Naive thymus-derived CD4-positive, alpha-beta T cell (primary cell): ENCODE measurements at regions not wholly inside any gene's neighbourhood (a gene's known extent, or its start where the extent isn't known, plus 50 kb on each side); places are given as distances from the start of the nearest gene placed in this dataset.

Experiments
- ATAC-seq: fragments of 150-1000 bp; cut with Tn5 transposase; 2 replicates; pipeline ENCODE4 v1.10.0; 2021; ENCODE audit warnings: mild to moderate bottlenecking, moderate library complexity
- CTCF ChIA-PET: fragments of 350-600 bp; sonication (Branson Sonifier 250); formaldehyde crosslinking; loops from one replicate; lab custom pipeline; 2021; ENCODE audit warnings: antibody characterized with exemption; lab: Charles Lee
- POLR2A ChIA-PET: fragments of 350-600 bp; sonication (Branson Sonifier 250); formaldehyde crosslinking; loops from one replicate; lab custom pipeline; 2021; ENCODE audit warnings: antibody characterized with exemption, inconsistent platforms; lab: Charles Lee
- DNase-seq, 9 donors: peaks; one replicate each; pipeline versions ENCODE4 v3.0.0 to v3.0.0-alpha.2; 2020 to 2022; ENCODE audit warnings: mixed read lengths in 1 of 9
- H3K27ac ChIP-seq: one replicate; pipeline ENCODE4 v1.7.0; 2013; ENCODE audit warnings: mild to moderate bottlenecking, low read depth, low read length, moderate library complexity
- H3K27me3 ChIP-seq, 2 donors: one replicate each; pipeline ENCODE4 v1.7.0; 2013; ENCODE audit warnings: low read length in 2 of 2, mild to moderate bottlenecking in 2 of 2, moderate library complexity in 2 of 2; ENCODE audit not compliant: control insufficient read depth in 2 of 2, insufficient read depth in 2 of 2
- H3K36me3 ChIP-seq, 3 experiments: 1 replicate in 2 of 3; 2 replicates in 1 of 3; pipeline ENCODE4 v1.7.0; 2013; ENCODE audit warnings: low read length in 3 of 3, mild to moderate bottlenecking in 3 of 3, moderate library complexity in 1 of 3; ENCODE audit not compliant: insufficient read depth in 3 of 3, control insufficient read depth in 2 of 3
- H3K4me1 ChIP-seq, 2 donors: one replicate each; pipeline ENCODE4 v1.7.0; 2013; ENCODE audit warnings: low read length in 2 of 2, mild to moderate bottlenecking in 2 of 2, moderate library complexity in 1 of 2; ENCODE audit not compliant: control insufficient read depth in 2 of 2, insufficient read depth in 2 of 2
- H3K4me3 ChIP-seq: 2 replicates; pipeline ENCODE4 v1.7.0; 2013; ENCODE audit warnings: mild to moderate bottlenecking, low read length
- H3K9me3 ChIP-seq, 3 experiments: 1 replicate in 2 of 3; 2 replicates in 1 of 3; pipeline ENCODE4 v1.7.0; 2013; ENCODE audit warnings: low read length in 3 of 3; ENCODE audit not compliant: control insufficient read depth in 2 of 3
- H3K27ac Mint-ChIP-seq, 9 donors: one replicate each; pipeline ENCODE4 v1.8.0; 2020 to 2022; ENCODE audit warnings: mixed read lengths in 9 of 9, mild to moderate bottlenecking in 8 of 9, moderate library complexity in 5 of 9, inconsistent platforms in 2 of 9
- H3K27me3 Mint-ChIP-seq, 5 donors: one replicate each; pipeline ENCODE4 v1.8.0; 2021 to 2022; ENCODE audit warnings: mixed read lengths in 5 of 5, mild to moderate bottlenecking in 1 of 5
- H3K36me3 Mint-ChIP-seq, 5 donors: one replicate each; pipeline ENCODE4 v1.8.0; 2020 to 2022; ENCODE audit warnings: mixed read lengths in 5 of 5, mild to moderate bottlenecking in 3 of 5, inconsistent platforms in 1 of 5
- H3K4me1 Mint-ChIP-seq, 7 donors: one replicate each; pipeline ENCODE4 v1.8.0; 2020 to 2022; ENCODE audit warnings: mixed read lengths in 7 of 7, mild to moderate bottlenecking in 3 of 7, inconsistent platforms in 1 of 7
- H3K4me3 Mint-ChIP-seq, 10 donors: one replicate each; pipeline ENCODE4 v1.8.0; 2020 to 2022; ENCODE audit warnings: mild to moderate bottlenecking in 10 of 10, mixed read lengths in 10 of 10, moderate library complexity in 6 of 10, inconsistent platforms in 2 of 10
- H3K9me3 Mint-ChIP-seq, 11 donors: one replicate each; pipeline ENCODE4 v1.8.0; 2020 to 2022; ENCODE audit warnings: mixed read lengths in 11 of 11, mild to moderate bottlenecking in 4 of 11, inconsistent platforms in 1 of 11, moderate library complexity in 1 of 11
- intact Hi-C, 2 donors: fragments of 100-400 bp; cut with micrococcal nuclease; formaldehyde crosslinking; loops; one replicate each; pipeline ENCODE4 v1.15.1; 2023

DNA sequence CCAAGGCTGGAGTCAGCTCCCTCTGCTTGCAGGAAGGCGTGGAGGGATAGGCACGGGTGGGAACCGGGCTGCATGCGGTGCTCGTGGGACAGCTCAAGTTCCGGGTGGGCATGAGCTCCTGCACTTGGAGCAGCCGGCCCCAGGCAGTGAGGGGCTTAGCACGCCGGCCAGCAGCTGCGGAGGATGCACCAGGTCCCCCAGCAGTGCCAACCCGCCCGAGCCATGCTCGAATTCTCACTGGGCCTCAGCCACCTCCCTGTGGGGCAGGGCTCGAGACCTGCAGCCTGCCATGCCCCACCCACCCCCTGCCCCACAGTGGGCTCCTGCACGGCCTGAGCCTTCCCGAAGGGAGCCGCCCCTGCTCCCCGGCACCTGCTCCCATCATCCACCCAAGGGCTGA, 1501.8 kb downstream of the AACS start:
- peaks cover 0 to 4% (median 0%) of the 10 kb centered on the region in 7 donors for H3K4me1 Mint-ChIP-seq
- Histone ChIP-seq H3K36me3 (no peaks in the 10 kb centered on the region), H3K4me1 (no peaks in the 10 kb centered on the region), H3K4me3 (no peak overlapping the region), H3K27ac (no peak overlapping the region), H3K27me3 (no peaks in the 10 kb centered on the region), H3K9me3 (no peaks in the 10 kb centered on the region)
- intact Hi-C loops, result no loop called here
- H3K9me3 Mint-ChIP-seq, result peaks cover 0 to 17% (median 3%) of the 10 kb centered on the region in 11 donors
- DNase-seq (no peak), ATAC-seq (no peak)
- H3K27me3 Mint-ChIP-seq, result no peaks in the 10 kb centered on the region
- no peak overlapping the region for H3K4me3 Mint-ChIP-seq
- H3K27ac Mint-ChIP-seq, result no peak overlapping the region
- ChIA-PET CTCF (interaction anchor here (0.6 kb wide), 1 partner anchor 22 kb away, joined by 5 read pairs; no protein-coding TSS in a partner anchor), POLR2A (no interaction called here)
- H3K36me3 Mint-ChIP-seq, result peaks cover 0 to 2% (median 0%) of the 10 kb centered on the region in 5 donors

DNA sequence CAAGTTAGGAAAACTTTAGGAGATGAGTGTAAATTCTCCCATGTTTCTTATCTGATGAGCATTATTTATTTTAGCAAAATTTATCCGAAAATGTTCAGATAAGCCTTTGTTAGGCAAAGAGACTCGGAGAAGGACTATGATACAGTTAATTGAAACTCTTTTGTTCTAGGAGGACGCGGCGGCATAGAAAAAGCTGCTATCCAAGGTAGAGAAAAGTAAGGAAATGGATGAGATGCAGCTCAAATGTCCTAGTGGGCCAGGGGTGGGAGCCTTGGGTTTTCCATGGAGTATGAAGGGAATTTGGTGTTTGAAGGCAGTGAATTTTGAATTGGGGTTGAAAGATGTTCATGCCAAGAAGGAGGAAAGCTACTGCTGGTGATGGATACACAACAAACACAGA, 1504.5 kb downstream of the AACS start:
- Histone ChIP-seq H3K27ac (no peak overlapping the region), H3K4me3 (no peak overlapping the region), H3K9me3 (no peaks in the 10 kb centered on the region), H3K36me3 (no peaks in the 10 kb centered on the region), H3K4me1 (no peaks in the 10 kb centered on the region), H3K27me3 (no peaks in the 10 kb centered on the region)
- no peaks in the 10 kb centered on the region for H3K27me3 Mint-ChIP-seq
- H3K27ac Mint-ChIP-seq, result no peak overlapping the region
- DNase-seq, result no peak
- H3K4me1 Mint-ChIP-seq, result peaks cover 0 to 11% (median 0%) of the 10 kb centered on the region in 7 donors
- no peak for ATAC-seq
- POLR2A ChIA-PET, result no interaction called here
- intact Hi-C loops, result no loop called here
- H3K36me3 Mint-ChIP-seq, result peaks cover 0 to 2% (median 0%) of the 10 kb centered on the region in 5 donors
- H3K9me3 Mint-ChIP-seq, result peaks cover 0 to 11% (median 3%) of the 10 kb centered on the region in 11 donors
- no peak overlapping the region for H3K4me3 Mint-ChIP-seq
- CTCF ChIA-PET, result no interaction called here

DNA sequence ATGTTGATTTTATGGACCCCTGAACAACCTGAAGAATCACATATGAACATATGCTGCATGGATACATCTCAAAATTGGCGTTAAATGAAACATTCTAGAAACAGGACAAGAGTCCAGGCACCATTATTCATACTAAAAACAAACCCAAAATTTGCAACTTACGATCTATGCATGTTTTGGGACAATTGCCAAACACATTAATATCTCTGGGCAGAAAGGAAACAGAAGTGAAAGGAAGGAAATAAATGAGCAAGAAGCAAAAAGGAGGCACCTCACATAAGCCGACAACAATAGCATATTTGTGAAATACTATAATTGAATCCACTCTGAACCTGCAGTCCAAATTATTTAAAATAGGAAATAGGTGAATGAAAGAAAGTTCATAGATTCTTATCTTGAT, 1505.3 kb downstream of the AACS start:
- no peaks in the 10 kb centered on the region for H3K4me1 ChIP-seq
- no peaks in the 10 kb centered on the region for H3K36me3 ChIP-seq
- ATAC-seq (no peak), DNase-seq (no peak)
- H3K27me3 ChIP-seq, result no peaks in the 10 kb centered on the region
- intact Hi-C loops, result no loop called here
- no peak overlapping the region for H3K4me3 Mint-ChIP-seq
- H3K27ac Mint-ChIP-seq, result no peak overlapping the region
- ChIA-PET POLR2A (no interaction called here), CTCF (no interaction called here)
- no peaks in the 10 kb centered on the region for H3K27me3 Mint-ChIP-seq
- H3K4me3 ChIP-seq, result no peak overlapping the region
- H3K27ac ChIP-seq, result no peak overlapping the region
- peaks cover 0 to 10% (median 3%) of the 10 kb centered on the region in 11 donors for H3K9me3 Mint-ChIP-seq
- H3K36me3 Mint-ChIP-seq, result peaks cover 0 to 2% (median 0%) of the 10 kb centered on the region in 5 donors
- H3K4me1 Mint-ChIP-seq, result peaks cover 0 to 11% (median 0%) of the 10 kb centered on the region in 7 donors
- H3K9me3 ChIP-seq, result no peaks in the 10 kb centered on the region

DNA sequence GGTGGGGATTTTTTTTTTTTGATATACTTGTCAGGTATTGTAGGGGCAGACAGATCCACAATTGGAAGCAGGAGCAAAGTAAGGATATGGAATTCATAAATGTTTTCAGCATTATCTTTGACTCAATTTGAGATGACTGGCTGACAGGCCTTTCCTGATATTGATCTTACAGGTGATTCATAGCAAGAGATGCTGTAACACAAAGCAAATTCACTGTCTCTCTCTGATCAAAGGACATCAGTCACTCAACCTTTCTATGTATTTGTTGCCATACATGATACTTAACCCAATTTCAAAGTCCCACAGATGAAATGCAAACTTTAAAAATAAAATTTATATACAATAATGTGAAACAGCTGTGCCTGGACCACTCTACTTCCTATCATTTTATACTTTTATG, 1506.9 kb downstream of the AACS start:
- no peak overlapping the region for H3K27ac ChIP-seq
- no peaks in the 10 kb centered on the region for H3K27me3 Mint-ChIP-seq
- H3K9me3 ChIP-seq, result no peaks in the 10 kb centered on the region
- intact Hi-C loops, result no loop called here
- no peaks in the 10 kb centered on the region for H3K36me3 Mint-ChIP-seq
- CTCF ChIA-PET, result no interaction called here
- POLR2A ChIA-PET, result no interaction called here
- H3K4me1 Mint-ChIP-seq, result peaks cover 0 to 11% (median 0%) of the 10 kb centered on the region in 7 donors
- no peak overlapping the region for H3K27ac Mint-ChIP-seq
- no peaks in the 10 kb centered on the region for H3K36me3 ChIP-seq
- ATAC-seq (no peak), DNase-seq (no peak)
- peaks cover 0 to 6% (median 2%) of the 10 kb centered on the region in 11 donors for H3K9me3 Mint-ChIP-seq
- no peaks in the 10 kb centered on the region for H3K4me1 ChIP-seq
- no peak overlapping the region for H3K4me3 ChIP-seq
- no peaks in the 10 kb centered on the region for H3K27me3 ChIP-seq
- H3K4me3 Mint-ChIP-seq, result no peak overlapping the region

DNA sequence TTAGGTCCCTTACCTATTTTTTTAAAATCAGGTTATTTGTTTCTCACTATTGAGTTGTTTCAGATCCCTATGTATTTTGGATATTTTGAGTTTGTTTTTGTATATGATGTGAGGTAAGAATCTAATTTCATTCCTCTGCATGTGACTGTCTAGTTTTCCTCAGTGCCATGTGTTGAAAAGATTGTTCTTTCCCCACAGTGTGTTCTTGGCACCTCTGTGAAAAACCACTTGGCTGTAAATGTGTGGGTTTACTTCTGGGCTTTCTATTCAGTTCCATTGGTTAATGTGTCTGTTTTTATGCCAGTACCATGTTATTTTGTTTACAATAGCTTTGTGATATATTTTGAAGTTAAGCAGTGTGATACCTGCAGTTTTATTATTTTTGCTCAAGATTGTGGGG, 1516.4 kb downstream of the AACS start:
- intact Hi-C loops, result no loop called here
- Histone ChIP-seq H3K4me3 (no peak overlapping the region), H3K27me3 (no peaks in the 10 kb centered on the region), H3K36me3 (no peaks in the 10 kb centered on the region), H3K4me1 (no peaks in the 10 kb centered on the region), H3K27ac (no peak overlapping the region), H3K9me3 (no peaks in the 10 kb centered on the region)
- DNase-seq, result no peak
- Mint-ChIP-seq H3K36me3 (no peaks in the 10 kb centered on the region), H3K27me3 (no peaks in the 10 kb centered on the region), H3K4me3 (no peak overlapping the region), H3K4me1 (no peaks in the 10 kb centered on the region), H3K9me3 (peaks cover 0 to 7% (median 1%) of the 10 kb centered on the region in 11 donors), H3K27ac (no peak overlapping the region)
- ChIA-PET POLR2A (no interaction called here), CTCF (no interaction called here)
- ATAC-seq, result no peak

DNA sequence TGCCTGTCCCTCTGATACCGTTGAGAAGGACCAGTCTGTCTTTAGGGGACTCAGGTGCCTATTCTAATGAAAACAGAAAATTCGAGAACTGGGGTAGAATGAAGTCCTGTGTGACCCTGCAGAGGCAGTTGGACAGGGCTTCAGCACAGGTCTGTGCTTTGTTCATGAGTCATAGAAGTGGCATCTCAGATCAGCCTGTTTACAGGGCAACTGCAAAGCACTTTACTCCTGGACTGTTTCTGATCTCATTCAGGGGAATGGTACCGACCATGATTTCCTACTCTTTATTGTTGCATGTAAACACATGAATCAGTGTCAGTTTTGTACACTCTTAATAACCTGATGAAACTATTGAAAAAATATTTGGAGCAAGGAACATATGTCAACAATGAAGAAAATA, 1517.0 kb downstream of the AACS start:
- H3K27ac ChIP-seq, result no peak overlapping the region
- ATAC-seq (no peak), DNase-seq (no peak)
- Mint-ChIP-seq H3K36me3 (no peaks in the 10 kb centered on the region), H3K9me3 (peaks cover 0 to 9% (median 1%) of the 10 kb centered on the region in 11 donors), H3K4me1 (no peaks in the 10 kb centered on the region), H3K27me3 (no peaks in the 10 kb centered on the region), H3K27ac (no peak overlapping the region), H3K4me3 (no peak overlapping the region)
- no peaks in the 10 kb centered on the region for H3K27me3 ChIP-seq
- no peaks in the 10 kb centered on the region for H3K36me3 ChIP-seq
- H3K9me3 ChIP-seq, result no peaks in the 10 kb centered on the region
- CTCF ChIA-PET, result no interaction called here
- no peak overlapping the region for H3K4me3 ChIP-seq
- POLR2A ChIA-PET, result no interaction called here
- no peaks in the 10 kb centered on the region for H3K4me1 ChIP-seq
- intact Hi-C loops, result no loop called here

DNA sequence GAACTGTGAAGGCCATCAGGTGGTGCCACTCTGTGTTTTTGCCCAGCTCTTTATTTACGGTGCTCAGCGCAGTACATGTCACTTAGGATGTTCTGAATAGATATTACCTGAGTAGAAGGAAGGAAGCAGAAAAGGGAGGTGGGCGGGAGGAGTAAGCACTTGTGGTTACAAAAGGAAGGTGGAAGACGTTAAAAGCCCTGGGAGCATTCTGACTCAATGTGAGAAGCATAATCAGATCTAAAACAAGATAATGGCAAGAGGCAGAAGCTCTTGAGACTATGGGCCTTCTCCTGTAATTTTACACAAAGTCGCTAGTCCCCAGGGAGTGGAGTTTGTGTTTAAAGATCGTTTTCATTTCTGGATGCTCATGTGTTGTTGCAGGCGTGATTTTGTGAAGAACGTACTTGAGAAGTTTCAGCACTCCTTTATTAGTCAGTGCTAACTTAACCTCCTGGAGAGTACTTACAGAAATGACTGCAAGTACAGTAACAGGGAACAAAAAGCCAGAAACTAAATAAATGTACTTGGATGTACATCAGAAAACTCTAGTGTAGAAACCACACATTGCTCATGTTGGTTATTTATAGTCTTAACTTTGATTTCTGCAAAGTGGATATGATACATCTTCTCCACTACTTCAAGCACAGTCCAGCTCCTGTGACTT, 1523.5 kb downstream of the AACS start:
- Histone ChIP-seq H3K36me3 (no peaks in the 10 kb centered on the region), H3K27ac (no peak overlapping the region), H3K4me3 (no peak overlapping the region), H3K4me1 (no peaks in the 10 kb centered on the region), H3K27me3 (no peaks in the 10 kb centered on the region), H3K9me3 (no peaks in the 10 kb centered on the region)
- CTCF ChIA-PET, result no interaction called here
- Mint-ChIP-seq H3K36me3 (no peaks in the 10 kb centered on the region), H3K27me3 (peaks cover 0 to 3% (median 0%) of the 10 kb centered on the region in 5 donors), H3K4me3 (peak overlapping the region in 9 of 10 donors; percentile 17 to 71 (median 59)), H3K4me1 (peaks cover 9 to 34% (median 24%) of the 10 kb centered on the region in 7 donors), H3K9me3 (peaks cover 0 to 22% (median 1%) of the 10 kb centered on the region in 11 donors), H3K27ac (peak overlapping the region in 8 of 9 donors; percentile 11 to 69 (median 30))
- intact Hi-C loops, result no loop called here
- ATAC-seq (peak; percentile 48), DNase-seq (peak in 5 of 9 donors; percentile 0 to 45 (median 25))
- POLR2A ChIA-PET, result no interaction called here
